ENCODE measurements at regions not wholly inside any gene's neighbourhood (a gene's known extent, or its start where the extent isn't known, plus 50 kb on each side); places are given as distances from the start of the nearest gene placed in this dataset.

DNA sequence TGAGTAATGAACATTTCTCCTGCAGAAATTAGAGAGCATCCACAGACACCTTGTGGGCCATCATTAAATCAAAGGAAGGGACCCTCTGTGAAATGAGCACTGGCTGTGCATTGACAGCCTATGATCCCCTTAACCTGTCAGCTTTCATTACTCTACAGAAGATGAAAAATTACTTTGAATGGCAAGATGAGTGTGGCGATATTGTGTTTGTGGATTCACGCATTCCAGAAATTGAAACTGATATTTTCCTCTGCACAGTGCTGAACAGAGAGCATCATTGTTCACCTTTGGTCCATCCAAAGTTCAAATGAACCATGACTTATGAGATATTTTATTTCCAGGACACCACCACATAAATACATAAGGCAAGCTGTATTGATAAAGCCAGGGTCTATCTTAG lies 374.8 kb upstream of the ANXA10 start:
- no peaks in the 10 kb centered on the region for H3K9me3 ChIP-seq
- H3K4me1 ChIP-seq (ENCODE audit: insufficient read depth): no peaks in the 10 kb centered on the region
- no peak overlapping the region for H3K27ac ChIP-seq
- 93 to 99% (median 96%) methylated on average over 2 of the region's 2 CpGs for WGBS, 3 donors
- no peak overlapping the region for H3K4me3 ChIP-seq
- no peaks in the 10 kb centered on the region for H3K36me3 ChIP-seq
- no peak for TF ChIP-seq EP300 (IDR thresholded peaks at IDR 0.05)
- TF ChIP-seq, protein P1, sequence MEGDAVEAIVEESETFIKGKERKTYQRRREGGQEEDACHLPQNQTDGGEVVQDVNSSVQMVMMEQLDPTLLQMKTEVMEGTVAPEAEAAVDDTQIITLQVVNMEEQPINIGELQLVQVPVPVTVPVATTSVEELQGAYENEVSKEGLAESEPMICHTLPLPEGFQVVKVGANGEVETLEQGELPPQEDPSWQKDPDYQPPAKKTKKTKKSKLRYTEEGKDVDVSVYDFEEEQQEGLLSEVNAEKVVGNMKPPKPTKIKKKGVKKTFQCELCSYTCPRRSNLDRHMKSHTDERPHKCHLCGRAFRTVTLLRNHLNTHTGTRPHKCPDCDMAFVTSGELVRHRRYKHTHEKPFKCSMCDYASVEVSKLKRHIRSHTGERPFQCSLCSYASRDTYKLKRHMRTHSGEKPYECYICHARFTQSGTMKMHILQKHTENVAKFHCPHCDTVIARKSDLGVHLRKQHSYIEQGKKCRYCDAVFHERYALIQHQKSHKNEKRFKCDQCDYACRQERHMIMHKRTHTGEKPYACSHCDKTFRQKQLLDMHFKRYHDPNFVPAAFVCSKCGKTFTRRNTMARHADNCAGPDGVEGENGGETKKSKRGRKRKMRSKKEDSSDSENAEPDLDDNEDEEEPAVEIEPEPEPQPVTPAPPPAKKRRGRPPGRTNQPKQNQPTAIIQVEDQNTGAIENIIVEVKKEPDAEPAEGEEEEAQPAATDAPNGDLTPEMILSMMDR (IDR thresholded peaks at IDR 0.05): no peak
- no peak for TF ChIP-seq POLR2A (IDR thresholded peaks at IDR 0.05)
- intact Hi-C loops (cut with DNase I): no loop called here
- no peaks in the 10 kb centered on the region for H3K27me3 ChIP-seq
- no peak for DNase-seq

DNA sequence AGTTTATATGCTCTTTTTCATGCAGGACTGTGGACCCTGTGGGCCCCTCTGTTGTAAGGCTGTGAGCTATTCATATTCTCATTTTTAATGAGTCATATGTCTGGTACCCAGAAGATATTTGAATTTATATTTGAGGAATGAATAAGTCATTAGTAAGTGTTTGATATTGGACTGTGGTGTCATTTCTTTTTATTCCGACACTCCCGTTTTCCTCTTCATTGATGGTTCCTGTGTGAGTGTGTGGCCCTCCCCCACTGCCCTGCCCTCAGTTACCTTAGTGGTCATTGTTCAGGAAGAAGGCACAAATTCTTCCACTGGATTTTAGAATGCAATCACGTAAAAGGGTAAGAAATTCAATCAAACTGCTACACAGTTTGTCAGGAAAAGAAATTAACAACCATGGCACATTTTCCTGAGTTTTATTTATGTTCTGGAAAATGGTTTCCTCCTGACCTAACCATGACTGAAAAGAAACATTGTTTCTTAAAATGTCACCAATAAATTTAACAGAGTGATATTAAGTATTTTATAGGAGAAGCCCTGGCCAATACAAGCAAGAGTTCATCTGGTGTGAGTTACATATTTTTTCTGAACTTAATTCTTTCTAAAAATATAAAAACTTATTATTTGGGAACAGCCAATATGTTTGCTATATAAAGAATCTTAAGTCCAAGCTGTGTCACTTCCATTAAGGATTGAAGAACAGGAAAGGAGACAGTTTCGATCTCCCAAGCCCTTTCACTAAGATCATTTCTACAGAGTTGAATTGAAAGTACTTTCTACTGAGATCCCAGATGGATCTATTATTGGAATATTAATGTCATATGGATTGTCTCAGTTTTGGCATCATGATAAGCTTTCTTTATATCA lies 370.5 kb upstream of the ANXA10 start:
- intact Hi-C loops (cut with DNase I): no loop called here
- no peaks in the 10 kb centered on the region for H3K4me1 ChIP-seq (ENCODE audit: insufficient read depth)
- TF ChIP-seq EP300 (IDR thresholded peaks at IDR 0.05): no peak
- TF ChIP-seq, protein P1 (IDR thresholded peaks at IDR 0.05): no peak
- no peak for TF ChIP-seq POLR2A (IDR thresholded peaks at IDR 0.05)
- DNase-seq: no peak
- no peaks in the 10 kb centered on the region for H3K36me3 ChIP-seq
- WGBS, 3 donors: 59 to 79% (median 73%) methylated on average over 4 of the region's 4 CpGs
- no peaks in the 10 kb centered on the region for H3K9me3 ChIP-seq
- H3K27ac ChIP-seq: no peak overlapping the region
- no peak overlapping the region for H3K4me3 ChIP-seq
- no peaks in the 10 kb centered on the region for H3K27me3 ChIP-seq

DNA sequence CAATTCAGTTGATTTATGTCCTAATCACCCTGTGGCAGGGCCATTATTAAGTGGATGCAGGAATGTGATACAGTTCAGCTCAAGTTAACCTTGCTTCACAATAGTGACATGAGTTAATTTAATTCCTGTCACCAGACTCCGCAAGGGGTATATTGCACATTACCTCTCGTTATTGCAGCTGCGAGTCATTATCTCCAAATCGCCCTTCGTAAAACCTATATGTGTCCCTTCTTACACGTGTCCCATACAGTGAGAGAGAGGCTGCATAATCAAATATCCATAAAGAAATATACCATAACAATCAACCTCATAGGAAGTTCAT lies 369.9 kb upstream of the ANXA10 start:
- Histone ChIP-seq H3K4me1 (ENCODE audit: insufficient read depth) (no peaks in the 10 kb centered on the region), H3K27me3 (no peaks in the 10 kb centered on the region), H3K9me3 (no peaks in the 10 kb centered on the region), H3K27ac (no peak overlapping the region), H3K36me3 (no peaks in the 10 kb centered on the region), H3K4me3 (no peak overlapping the region)
- TF ChIP-seq EP300 (IDR thresholded peaks at IDR 0.05): no peak
- TF ChIP-seq, protein P1 (IDR thresholded peaks at IDR 0.05): no peak
- TF ChIP-seq POLR2A (IDR thresholded peaks at IDR 0.05): no peak
- intact Hi-C loops (cut with DNase I): no loop called here
- 75 to 77% (median 75%) methylated on average over 6 of the region's 6 CpGs for WGBS, 3 donors
- DNase-seq: no peak

DNA sequence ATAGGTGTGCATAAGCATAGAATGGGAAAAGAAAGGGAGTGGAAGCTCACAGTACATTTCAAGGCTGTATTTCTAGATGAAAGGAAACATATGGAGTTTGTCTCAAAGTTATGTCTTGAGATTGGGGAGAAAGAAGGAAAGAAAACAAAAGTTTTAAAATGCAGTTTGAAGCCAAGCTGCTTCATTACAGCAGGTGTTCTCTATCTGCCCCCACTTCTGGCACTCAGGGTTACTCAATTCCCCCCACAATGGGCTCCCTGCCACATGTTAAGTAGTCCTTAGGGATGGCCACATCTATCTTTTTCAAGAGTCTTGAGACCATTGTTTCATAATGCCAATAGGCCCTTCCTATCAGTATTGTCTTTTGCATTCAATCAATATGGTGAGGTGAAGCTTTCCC lies 367.4 kb upstream of the ANXA10 start:
- H3K27ac ChIP-seq: no peak overlapping the region
- H3K27me3 ChIP-seq: no peaks in the 10 kb centered on the region
- intact Hi-C loops (cut with DNase I): no loop called here
- DNase-seq: no peak
- TF ChIP-seq EP300 (IDR thresholded peaks at IDR 0.05): no peak
- no peak for TF ChIP-seq POLR2A (IDR thresholded peaks at IDR 0.05)
- TF ChIP-seq, protein P1 (IDR thresholded peaks at IDR 0.05): no peak
- H3K4me3 ChIP-seq: no peak overlapping the region
- no peaks in the 10 kb centered on the region for H3K36me3 ChIP-seq
- no peaks in the 10 kb centered on the region for H3K4me1 ChIP-seq (ENCODE audit: insufficient read depth)
- H3K9me3 ChIP-seq: no peaks in the 10 kb centered on the region

All from ovary (tissue), 7 donors.